H9 (cell line): ENCODE measurements at regions not wholly inside any gene's neighbourhood (a gene's known extent, or its start where the extent isn't known, plus 50 kb on each side); places are given as distances from the start of the nearest gene placed in this dataset.

Source experiments
- DNase-seq: peaks from one replicate; pipeline ENCODE4 v3.0.0-alpha.2; 2017
- H2AFZ ChIP-seq: one replicate; pipeline ENCODE4 v1.6.1; 2013; ENCODE audit warnings: mild to moderate bottlenecking, low read length, control low read depth, moderate library complexity
- H2AK5ac ChIP-seq: 2 replicates; pipeline ENCODE4 v1.6.1; 2013; ENCODE audit warnings: low read length, control low read depth, mixed read lengths; ENCODE audit not compliant: insufficient read length
- H2BK120ac ChIP-seq: one replicate; pipeline ENCODE4 v1.6.1; 2013; ENCODE audit warnings: low read depth, mild to moderate bottlenecking, low read length, control low read depth, inconsistent platforms; ENCODE audit not compliant: poor library complexity, severe bottlenecking
- H2BK12ac ChIP-seq: 2 replicates; pipeline ENCODE4 v1.6.1; 2013; ENCODE audit warnings: low read length, control low read depth, mixed read lengths, low read depth; ENCODE audit not compliant: insufficient read length
- H2BK15ac ChIP-seq: 2 replicates; pipeline ENCODE4 v1.6.1; 2013; ENCODE audit warnings: low read depth, low read length, control low read depth
- H2BK20ac ChIP-seq: one replicate; pipeline ENCODE4 v1.6.1; 2013; ENCODE audit warnings: low read depth, mild to moderate bottlenecking, low read length, control low read depth, inconsistent platforms; ENCODE audit not compliant: poor library complexity, severe bottlenecking
- H2BK5ac ChIP-seq: 2 replicates; pipeline ENCODE4 v1.6.1; 2013; ENCODE audit warnings: low read length, control low read depth, mixed read lengths; ENCODE audit not compliant: insufficient read length
- H3K14ac ChIP-seq: 2 replicates; pipeline ENCODE4 v1.6.1; 2013; ENCODE audit warnings: low read length, control low read depth; ENCODE audit not compliant: insufficient read depth
- H3K18ac ChIP-seq: 2 replicates; pipeline ENCODE4 v1.6.1; 2013; ENCODE audit warnings: low read depth, mild to moderate bottlenecking, mixed read lengths, low read length, control low read depth; ENCODE audit not compliant: insufficient read length
- H3K23ac ChIP-seq: 2 replicates; pipeline ENCODE4 v1.6.1; 2013; ENCODE audit warnings: low read length, control low read depth, mixed read lengths, low read depth; ENCODE audit not compliant: insufficient read length
- H3K23me2 ChIP-seq: 2 replicates; pipeline ENCODE4 v1.6.1; 2013; ENCODE audit warnings: low read depth, mild to moderate bottlenecking, mixed read lengths, low read length, control low read depth; ENCODE audit not compliant: insufficient read length, poor library complexity, severe bottlenecking
- H3K27ac ChIP-seq: 2 replicates; pipeline ENCODE4 v1.5.1; 2013; ENCODE audit warnings: low read length, control low read depth, mixed read lengths, low read depth; ENCODE audit not compliant: insufficient read length
- H3K27me3 ChIP-seq: 2 replicates; pipeline ENCODE4 v1.6.1; 2013; ENCODE audit warnings: low read length, control low read depth, inconsistent platforms; ENCODE audit not compliant: insufficient read depth
- H3K4ac ChIP-seq: 2 replicates; pipeline ENCODE4 v1.6.1; 2013; ENCODE audit warnings: low read depth, mild to moderate bottlenecking, control low read depth, inconsistent platforms, low read length, moderate library complexity
- H3K4me1 ChIP-seq: 2 replicates; pipeline ENCODE4 v1.6.1; 2013; ENCODE audit warnings: low read length, control low read depth, inconsistent platforms; ENCODE audit not compliant: insufficient read depth
- H3K4me2 ChIP-seq: 2 replicates; pipeline ENCODE4 v1.6.1; 2013; ENCODE audit warnings: low read length, control low read depth, mixed read lengths; ENCODE audit not compliant: insufficient read length, insufficient read depth
- H3K56ac ChIP-seq: 2 replicates; pipeline ENCODE4 v1.6.1; 2013; ENCODE audit warnings: low read depth, mild to moderate bottlenecking, mixed read lengths, low read length, control low read depth; ENCODE audit not compliant: insufficient read length
- H3K79me1 ChIP-seq: 2 replicates; pipeline ENCODE4 v1.6.1; 2013; ENCODE audit warnings: low read depth, mild to moderate bottlenecking, moderate library complexity, low read length, control low read depth, inconsistent platforms; ENCODE audit not compliant: insufficient read depth, poor library complexity, severe bottlenecking
- H3K79me2 ChIP-seq: 2 replicates; pipeline ENCODE4 v1.6.1; 2013; ENCODE audit warnings: low read length, control low read depth, inconsistent platforms; ENCODE audit not compliant: insufficient read depth
- H3K9ac ChIP-seq: 2 replicates; pipeline ENCODE4 v1.6.1; 2013; ENCODE audit warnings: low read length, control low read depth, mixed read lengths; ENCODE audit not compliant: insufficient read length; ENCODE audit errors: extremely low read depth
- H3K9me3 ChIP-seq: one replicate; pipeline ENCODE4 v1.6.1; 2013; ENCODE audit warnings: low read depth, low read length, inconsistent platforms; ENCODE audit not compliant: control insufficient read depth
- H3T11ph ChIP-seq: one replicate; pipeline ENCODE4 v1.6.1; 2013; ENCODE audit warnings: mild to moderate bottlenecking, low read length, control low read depth, inconsistent platforms
- H4K20me1 ChIP-seq: one replicate; pipeline ENCODE4 v1.6.1; 2013; ENCODE audit not compliant: control insufficient read depth, insufficient read length, insufficient read depth
- H4K5ac ChIP-seq: 2 replicates; pipeline ENCODE4 v1.6.1; 2013; ENCODE audit warnings: low read depth, mild to moderate bottlenecking, mixed read lengths, low read length, control low read depth; ENCODE audit not compliant: insufficient read length
- H4K8ac ChIP-seq: replicated peaks from 2 replicates; pipeline ENCODE4 v1.6.1; 2013; ENCODE audit warnings: low read length, control low read depth, mixed read lengths, low read depth; ENCODE audit not compliant: insufficient read length
- H4K91ac ChIP-seq: 2 replicates; pipeline ENCODE4 v1.6.1; 2013; ENCODE audit warnings: low read depth, mild to moderate bottlenecking, moderate library complexity, mixed read lengths, low read length, control low read depth; ENCODE audit not compliant: insufficient read length
- H3K27ac Mint-ChIP-seq, 3 experiments: 2 replicates in 2 of 3; 3 replicates in 1 of 3; pipeline ENCODE4 v1.8.0; 2020 to 2021; ENCODE audit warnings: mixed read lengths in 3 of 3, mild to moderate bottlenecking in 1 of 3, moderate library complexity in 1 of 3
- H3K27me3 Mint-ChIP-seq: 2 replicates; pipeline ENCODE4 v1.8.0; 2021; ENCODE audit warnings: low read depth, mild to moderate bottlenecking, moderate library complexity, mixed read lengths
- H3K36me3 Mint-ChIP-seq, 3 experiments: 2 replicates in 2 of 3; 3 replicates in 1 of 3; pipeline ENCODE4 v1.8.0; 2020 to 2021; ENCODE audit warnings: low read depth in 3 of 3, mixed read lengths in 3 of 3; ENCODE audit not compliant: insufficient read depth in 1 of 3
- H3K4me1 Mint-ChIP-seq, 2 experiments: 2 replicates each; pipeline ENCODE4 v1.8.0; 2020; ENCODE audit warnings: mixed read lengths in 2 of 2
- H3K4me3 Mint-ChIP-seq, 2 experiments: 2 replicates in 1 of 2; 3 replicates in 1 of 2; pipeline ENCODE4 v1.8.0; 2020 to 2021; ENCODE audit warnings: mild to moderate bottlenecking in 2 of 2, mixed read lengths in 2 of 2, moderate library complexity in 1 of 2
- H3K9me3 Mint-ChIP-seq, 2 experiments: 2 replicates in 1 of 2; 3 replicates in 1 of 2; pipeline ENCODE4 v1.8.0; 2020; ENCODE audit warnings: mild to moderate bottlenecking in 2 of 2, mixed read lengths in 2 of 2, moderate library complexity in 1 of 2
- CTCF ChIP-seq: fragments of 200-600 bp; sonication (generic); conservative IDR thresholded peaks from 3 replicates; pipeline ENCODE4 v1.8.0; 2021; ENCODE audit warnings: antibody characterized with exemption, mild to moderate bottlenecking
- WGBS: extraction: QIAGEN DNeasy Blood & Tissue Kit; methylation state at CpG from one replicate; pipeline ENCODE4 v1.1.7; 2013; ENCODE audit warnings: missing lambda C conversion rate, low lambda C conversion rate, mixed read lengths; ENCODE audit not compliant: insufficient read length; ENCODE audit errors: extremely low coverage; 5-methylcytosine and 5-hydroxymethylcytosine counted together

DNA sequence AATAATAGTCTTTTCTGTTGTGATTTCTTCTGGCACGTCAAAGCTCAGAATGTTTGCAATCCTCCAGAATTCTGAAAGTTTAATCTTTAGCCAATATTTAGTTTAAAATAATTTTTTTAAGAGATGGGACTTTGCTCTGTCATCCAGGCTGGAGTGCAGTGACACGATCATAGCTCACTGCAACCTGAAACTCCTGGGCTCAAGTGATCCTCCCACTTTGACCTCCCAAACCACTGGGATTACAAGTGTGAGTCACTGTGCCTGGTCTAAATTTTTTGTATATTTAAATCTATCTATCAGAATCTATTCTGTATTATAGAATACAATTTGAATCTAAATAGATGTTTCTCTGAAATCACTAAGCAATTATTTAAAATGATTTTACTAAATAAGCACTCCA is 572.7 kb downstream of the VRK1 start:
- Histone ChIP-seq H3K23me2 (no peaks in the 10 kb centered on the region), H3K56ac (no peak overlapping the region), H3K9me3 (no peaks in the 10 kb centered on the region), H3K27me3 (no peaks in the 10 kb centered on the region), H3K23ac (no peak overlapping the region), H3K4ac (no peak overlapping the region), H3K18ac (no peak overlapping the region), H2BK120ac (no peak overlapping the region), H3K9ac (no peak overlapping the region), H3K4me2 (no peak overlapping the region), H2AK5ac (no peak overlapping the region), H2AFZ (no peak overlapping the region), H4K91ac (no peak overlapping the region), H2BK12ac (no peak overlapping the region), H3K14ac (no peak overlapping the region), H3K79me2 (no peaks in the 10 kb centered on the region), H2BK5ac (no peak overlapping the region), H4K20me1 (no peaks in the 10 kb centered on the region), H4K5ac (no peak overlapping the region), H3K4me1 (no peaks in the 10 kb centered on the region), H3K79me1 (no peaks in the 10 kb centered on the region), H2BK15ac (no peak overlapping the region), H2BK20ac (no peak overlapping the region), H4K8ac (no peak overlapping the region), H3K27ac (no peak overlapping the region), H3T11ph (no peak overlapping the region)
- Mint-ChIP-seq H3K36me3 (no peaks in the 10 kb centered on the region; a peak in 1 of 7 replicates), H3K27me3 (peaks cover 4% of the 10 kb centered on the region), H3K4me1 (peaks cover 14 to 20% of the 10 kb centered on the region in 2 experiments), H3K4me3 (no peak overlapping the region), H3K27ac (no peak overlapping the region), H3K9me3 (no peaks in the 10 kb centered on the region)
- TF ChIP-seq CTCF = no peak
- DNase-seq = no peak
- WGBS = no CpG with 5 or more reads among the region's 2 CpGs
